SK-N-SH (cell line): ENCODE measurements at regions not wholly inside any gene's neighbourhood (a gene's known extent, or its start where the extent isn't known, plus 50 kb on each side); places are given as distances from the start of the nearest gene placed in this dataset.

Source experiments
- CTCF ChIA-PET: fragments of 300-600, 350-600 bp; formaldehyde crosslinking; extraction: SDS; loops from one replicate; lab custom pipeline; 2021; lab: Yijun Ruan, JAX
- POLR2A ChIA-PET: fragments of 350-600 bp; sonication (Branson Sonifier 250); formaldehyde crosslinking; extraction: SDS; loops from one replicate; lab custom pipeline; 2020; ENCODE audit warnings: antibody characterized with exemption, inconsistent platforms; lab: Yijun Ruan, JAX
- DNase-seq: peaks from one replicate; pipeline ENCODE4 v3.0.0; 2012
- H2AFZ ChIP-seq: fragments of 200-600 bp; sonication (generic); 2 replicates; pipeline ENCODE4 v1.8.1; 2016; ENCODE audit warnings: antibody characterized with exemption, mild to moderate bottlenecking, low read depth
- H3F3A ChIP-seq: fragments of 200-600 bp; sonication (generic); replicated peaks from 2 replicates; pipeline ENCODE3; 2016; ENCODE audit warnings: antibody characterized with exemption, mild to moderate bottlenecking; ENCODE audit not compliant: insufficient read depth
- H3K27ac ChIP-seq, 2 experiments: fragments of 200-500 bp in 1 of 2; fragments of 200-600 bp in 1 of 2; sonication (Bioruptor generic) in 1 of 2; sonication (generic), shearing (Covaris generic) in 1 of 2; 2 replicates each; pipeline versions ENCODE4 v1.5.1 to v1.6.1; 2014 to 2016; ENCODE audit warnings: low read depth in 2 of 2, inconsistent platforms in 1 of 2, low read length in 1 of 2, mild to moderate bottlenecking in 1 of 2, mixed read lengths in 1 of 2
- H3K27me3 ChIP-seq: fragments of 200-600 bp; sonication (generic), shearing (Covaris generic); 2 replicates; pipeline ENCODE4 v1.6.1; 2016; ENCODE audit warnings: mixed run types; ENCODE audit not compliant: insufficient read depth
- H3K36me3 ChIP-seq, 2 experiments: fragments of 200-500 bp in 1 of 2; fragments of 200-600 bp in 1 of 2; sonication (Bioruptor generic) in 1 of 2; sonication (generic) in 1 of 2; replicated peaks in 1 of 2; 2 replicates each; pipeline versions ENCODE3 to v1.5.1; 2014 to 2016; ENCODE audit warnings: low read length in 1 of 2, mild to moderate bottlenecking in 1 of 2; ENCODE audit not compliant: insufficient read depth in 2 of 2, control insufficient read depth in 1 of 2
- H3K4me1 ChIP-seq, 2 experiments: fragments of 200-500 bp in 1 of 2; fragments of 200-600 bp in 1 of 2; sonication (Bioruptor generic) in 1 of 2; sonication (generic), shearing (Covaris generic) in 1 of 2; 2 replicates each; pipeline versions ENCODE4 v1.5.1 to v1.6.1; 2014 to 2016; ENCODE audit warnings: low read depth in 1 of 2, low read length in 1 of 2, mixed run types in 1 of 2; ENCODE audit not compliant: insufficient read depth in 2 of 2, control insufficient read depth in 1 of 2
- H3K4me2 ChIP-seq: fragments of 200-600 bp; sonication (generic), shearing (Covaris generic); 2 replicates; pipeline ENCODE4 v1.6.1; 2017; ENCODE audit warnings: mixed run types
- H3K4me3 ChIP-seq, 2 experiments: fragments of 200-500 bp in 1 of 2; fragments of 200-600 bp in 1 of 2; sonication (Bioruptor generic) in 1 of 2; sonication (generic), shearing (Covaris generic) in 1 of 2; 2 replicates each; pipeline versions ENCODE4 v1.5.1 to v1.8.1; 2014 to 2016; ENCODE audit warnings: low read depth in 2 of 2, inconsistent platforms in 1 of 2, low read length in 1 of 2, mild to moderate bottlenecking in 1 of 2, mixed read lengths in 1 of 2, moderate library complexity in 1 of 2
- H3K79me2 ChIP-seq: fragments of 200-600 bp; sonication (generic); 2 replicates; pipeline ENCODE4 v1.8.1; 2017; ENCODE audit warnings: mild to moderate bottlenecking; ENCODE audit not compliant: insufficient read depth
- H3K9ac ChIP-seq: fragments of 200-600 bp; sonication (generic); 2 replicates; pipeline ENCODE4 v1.6.1; 2017; ENCODE audit warnings: mixed run types
- H3K9me2 ChIP-seq: fragments of 200-600 bp; sonication (generic); 2 replicates; pipeline ENCODE4 v1.6.1; 2017; ENCODE audit warnings: mixed run types
- H3K9me3 ChIP-seq: fragments of 200-600 bp; sonication (generic); 2 replicates; pipeline ENCODE4 v1.6.1; 2017; ENCODE audit warnings: mixed run types, mild to moderate bottlenecking, moderate library complexity
- H4K20me1 ChIP-seq: fragments of 200-600 bp; sonication (generic); 2 replicates; pipeline ENCODE4 v1.6.1; 2017; ENCODE audit warnings: mild to moderate bottlenecking, mixed run types; ENCODE audit not compliant: insufficient read depth
- EP300 ChIP-seq, 2 experiments: IDR thresholded peaks; 2 replicates each; pipeline versions ENCODE4 v1.4.0 to v1.6.1; 2012; ENCODE audit warnings: borderline replicate concordance in 1 of 2, low read depth in 1 of 2, low read length in 1 of 2
- GATA2 ChIP-seq: sonication (generic); formaldehyde crosslinking; IDR thresholded peaks from 2 replicates; pipeline ENCODE4 v1.5.0; 2020; ENCODE audit warnings: mild to moderate bottlenecking, missing genetic modification reagents
- JUND ChIP-seq: IDR thresholded peaks from 2 replicates; pipeline ENCODE4 v1.4.0; 2012
- NFIC ChIP-seq: IDR thresholded peaks from 2 replicates; pipeline ENCODE4 v1.4.0; 2012; ENCODE audit warnings: borderline replicate concordance
- RCOR1 ChIP-seq: fragments of 150-350 bp; IDR thresholded peaks from 2 replicates; pipeline ENCODE4 v1.6.1; 2017; ENCODE audit warnings: antibody characterized with exemption, low read length
- RXRA ChIP-seq: IDR thresholded peaks from 2 replicates; pipeline ENCODE4 v1.4.0; 2012; ENCODE audit warnings: low read depth, mild to moderate bottlenecking, borderline replicate concordance
- SMC3 ChIP-seq: IDR thresholded peaks from 2 replicates; pipeline ENCODE4 v1.6.1; 2012; ENCODE audit warnings: low read depth, low read length, improper control_type of control experiment
- TAF1 ChIP-seq: IDR thresholded peaks from 2 replicates; pipeline ENCODE4 v1.6.1; 2012; ENCODE audit warnings: low read depth, mild to moderate bottlenecking, low read length, moderate library complexity, borderline replicate concordance
- TCF12 ChIP-seq: IDR thresholded peaks from 2 replicates; pipeline ENCODE4 v1.4.0; 2012
- TEAD4 ChIP-seq: IDR thresholded peaks from 2 replicates; pipeline ENCODE4 v1.4.0; 2012; ENCODE audit warnings: mild to moderate bottlenecking, borderline replicate concordance; ENCODE audit not compliant: insufficient read depth
- WGBS: methylation state at CpG from one replicate; pipeline ENCODE4 v1.1.6; 2017; ENCODE audit warnings: low lambda C conversion rate; 5-methylcytosine and 5-hydroxymethylcytosine counted together
- TF ChIP-seq, protein P1 (sequence below): fragments of 150-350 bp; IDR thresholded peaks from 2 replicates; pipeline ENCODE4 v1.6.1; 2017; ENCODE audit warnings: antibody characterized with exemption, low read length, low read depth, borderline replicate concordance
- TF ChIP-seq, protein P2 (sequence below): fragments of 200-600 bp; sonication (generic); IDR thresholded peaks from 2 replicates; pipeline ENCODE4 v1.6.1; 2017; ENCODE audit warnings: antibody characterized with exemption, mild to moderate bottlenecking, moderate library complexity
- TF ChIP-seq, protein P3 (sequence below): IDR thresholded peaks from 2 replicates; pipeline ENCODE4; 2012
- TF ChIP-seq, protein P4 (sequence below): IDR thresholded peaks from 2 replicates; pipeline ENCODE4 v1.6.1; 2012; ENCODE audit warnings: mild to moderate bottlenecking, low read depth, low read length, moderate library complexity

DNA sequence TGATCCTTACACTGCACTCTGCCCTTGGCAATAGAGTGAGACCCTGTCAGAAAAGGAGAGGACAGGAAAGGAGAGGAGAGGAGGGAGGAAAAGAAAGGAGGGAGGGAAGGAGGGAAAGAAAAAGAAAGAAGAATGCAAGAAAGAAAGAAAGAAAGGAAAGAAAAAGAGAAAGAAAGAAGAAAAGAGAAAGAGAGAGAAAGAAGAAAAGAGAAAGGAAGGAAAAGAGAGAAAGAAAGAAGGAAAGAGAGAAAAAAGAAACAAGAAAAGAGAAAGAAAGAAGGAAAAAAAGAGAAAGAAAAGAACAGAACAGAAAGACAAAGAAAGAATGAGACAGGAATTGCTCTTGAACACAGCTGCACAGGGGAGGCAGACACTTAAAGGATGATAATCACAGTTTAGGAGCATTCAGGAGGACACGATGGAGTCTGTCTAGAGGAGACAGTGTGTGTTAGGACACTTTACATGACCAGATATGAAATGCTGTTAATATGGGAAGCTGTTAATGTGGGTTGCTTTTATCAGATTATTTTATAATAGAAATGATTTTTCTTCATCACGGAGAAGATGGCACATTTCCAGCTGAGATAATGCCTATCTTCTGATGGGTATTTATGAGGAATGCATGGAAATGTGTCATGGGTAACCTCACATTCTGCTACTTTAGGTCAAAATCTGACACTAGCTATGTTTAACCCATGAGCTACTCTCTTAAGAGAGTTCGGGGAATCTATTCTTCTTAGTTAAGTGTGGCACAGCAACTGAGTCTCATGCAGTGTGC, 160.5 kb downstream of the BAMBI start:
- Histone ChIP-seq H3K9ac (no peak overlapping the region), H4K20me1 (no peaks in the 10 kb centered on the region), H3K4me3 (no peak overlapping the region), H3K36me3 (no peaks in the 10 kb centered on the region), H3K27ac (peak overlapping the region in 1 of 2 experiments; percentile 51; a peak in 1 of 4 replicates), H2AFZ (no peak overlapping the region), H3K4me1 (peaks cover 5 to 11% of the 10 kb centered on the region in 2 experiments; a peak in 3 of 4 replicates), H3K79me2 (no peaks in the 10 kb centered on the region), H3F3A (peaks cover 17% of the 10 kb centered on the region), H3K9me3 (no peaks in the 10 kb centered on the region), H3K4me2 (no peak overlapping the region), H3K27me3 (no peaks in the 10 kb centered on the region), H3K9me2 (no peaks in the 10 kb centered on the region)
- WGBS: 42% methylated on average over 3 of the region's 3 CpGs
- POLR2A ChIA-PET: no interaction called here
- TF ChIP-seq, protein P1, sequence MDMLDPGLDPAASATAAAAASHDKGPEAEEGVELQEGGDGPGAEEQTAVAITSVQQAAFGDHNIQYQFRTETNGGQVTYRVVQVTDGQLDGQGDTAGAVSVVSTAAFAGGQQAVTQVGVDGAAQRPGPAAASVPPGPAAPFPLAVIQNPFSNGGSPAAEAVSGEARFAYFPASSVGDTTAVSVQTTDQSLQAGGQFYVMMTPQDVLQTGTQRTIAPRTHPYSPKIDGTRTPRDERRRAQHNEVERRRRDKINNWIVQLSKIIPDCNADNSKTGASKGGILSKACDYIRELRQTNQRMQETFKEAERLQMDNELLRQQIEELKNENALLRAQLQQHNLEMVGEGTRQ: no peak
- TF ChIP-seq, protein P2, sequence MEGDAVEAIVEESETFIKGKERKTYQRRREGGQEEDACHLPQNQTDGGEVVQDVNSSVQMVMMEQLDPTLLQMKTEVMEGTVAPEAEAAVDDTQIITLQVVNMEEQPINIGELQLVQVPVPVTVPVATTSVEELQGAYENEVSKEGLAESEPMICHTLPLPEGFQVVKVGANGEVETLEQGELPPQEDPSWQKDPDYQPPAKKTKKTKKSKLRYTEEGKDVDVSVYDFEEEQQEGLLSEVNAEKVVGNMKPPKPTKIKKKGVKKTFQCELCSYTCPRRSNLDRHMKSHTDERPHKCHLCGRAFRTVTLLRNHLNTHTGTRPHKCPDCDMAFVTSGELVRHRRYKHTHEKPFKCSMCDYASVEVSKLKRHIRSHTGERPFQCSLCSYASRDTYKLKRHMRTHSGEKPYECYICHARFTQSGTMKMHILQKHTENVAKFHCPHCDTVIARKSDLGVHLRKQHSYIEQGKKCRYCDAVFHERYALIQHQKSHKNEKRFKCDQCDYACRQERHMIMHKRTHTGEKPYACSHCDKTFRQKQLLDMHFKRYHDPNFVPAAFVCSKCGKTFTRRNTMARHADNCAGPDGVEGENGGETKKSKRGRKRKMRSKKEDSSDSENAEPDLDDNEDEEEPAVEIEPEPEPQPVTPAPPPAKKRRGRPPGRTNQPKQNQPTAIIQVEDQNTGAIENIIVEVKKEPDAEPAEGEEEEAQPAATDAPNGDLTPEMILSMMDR: no peak
- peak; percentile 58 for TF ChIP-seq TCF12
- TF ChIP-seq, protein P3, sequence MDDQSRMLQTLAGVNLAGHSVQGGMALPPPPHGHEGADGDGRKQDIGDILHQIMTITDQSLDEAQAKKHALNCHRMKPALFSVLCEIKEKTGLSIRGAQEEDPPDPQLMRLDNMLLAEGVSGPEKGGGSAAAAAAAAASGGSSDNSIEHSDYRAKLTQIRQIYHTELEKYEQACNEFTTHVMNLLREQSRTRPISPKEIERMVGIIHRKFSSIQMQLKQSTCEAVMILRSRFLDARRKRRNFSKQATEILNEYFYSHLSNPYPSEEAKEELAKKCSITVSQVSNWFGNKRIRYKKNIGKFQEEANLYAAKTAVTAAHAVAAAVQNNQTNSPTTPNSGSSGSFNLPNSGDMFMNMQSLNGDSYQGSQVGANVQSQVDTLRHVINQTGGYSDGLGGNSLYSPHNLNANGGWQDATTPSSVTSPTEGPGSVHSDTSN: peak; percentile 45; the same call in 1 of the 2 replicates
- TF ChIP-seq EP300 (IDR thresholded peaks at IDR 0.05; ENCODE audit: borderline replicate concordance in 1 of 2, low read depth in 1 of 2, low read length in 1 of 2): peak in 1 of 2 experiments; percentile 34; a peak in 1 of 4 replicates
- no peak for TF ChIP-seq TAF1
- TF ChIP-seq TEAD4: peak; percentile 38; the same call in 1 of the 2 replicates
- peak; percentile 79; the same call in 1 of the 2 replicates for TF ChIP-seq RCOR1
- TF ChIP-seq NFIC: peak; percentile 30; the same call in 1 of the 2 replicates
- TF ChIP-seq JUND: peak; percentile 31; the same call in 1 of the 2 replicates
- DNase-seq: no peak
- CTCF ChIA-PET: no interaction called here

DNA sequence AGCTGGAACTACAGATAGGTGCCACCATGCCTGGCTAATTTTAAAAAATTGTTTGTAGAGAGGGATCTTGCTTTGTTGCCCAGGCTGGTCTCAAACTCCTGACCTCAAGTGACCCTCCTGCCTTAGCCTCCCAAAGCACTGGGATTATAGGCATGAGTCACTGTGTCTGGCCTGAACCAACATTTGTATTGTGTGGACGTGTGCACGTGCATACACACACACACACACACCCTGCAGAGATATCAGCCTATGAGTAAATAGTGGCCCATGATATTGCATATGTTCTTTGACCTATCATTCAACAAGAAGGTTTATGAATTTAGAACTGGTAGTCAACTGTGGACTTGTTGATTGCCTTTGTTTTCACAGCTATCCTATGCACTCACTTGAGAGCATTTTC, 161.6 kb downstream of the BAMBI start:
- POLR2A ChIA-PET: no interaction called here
- TF ChIP-seq SMC3 (no peak), TAF1 (no peak), RXRA (no peak), GATA2 (CRISPR knock-in tag) (no peak)
- TF ChIP-seq, protein P4, sequence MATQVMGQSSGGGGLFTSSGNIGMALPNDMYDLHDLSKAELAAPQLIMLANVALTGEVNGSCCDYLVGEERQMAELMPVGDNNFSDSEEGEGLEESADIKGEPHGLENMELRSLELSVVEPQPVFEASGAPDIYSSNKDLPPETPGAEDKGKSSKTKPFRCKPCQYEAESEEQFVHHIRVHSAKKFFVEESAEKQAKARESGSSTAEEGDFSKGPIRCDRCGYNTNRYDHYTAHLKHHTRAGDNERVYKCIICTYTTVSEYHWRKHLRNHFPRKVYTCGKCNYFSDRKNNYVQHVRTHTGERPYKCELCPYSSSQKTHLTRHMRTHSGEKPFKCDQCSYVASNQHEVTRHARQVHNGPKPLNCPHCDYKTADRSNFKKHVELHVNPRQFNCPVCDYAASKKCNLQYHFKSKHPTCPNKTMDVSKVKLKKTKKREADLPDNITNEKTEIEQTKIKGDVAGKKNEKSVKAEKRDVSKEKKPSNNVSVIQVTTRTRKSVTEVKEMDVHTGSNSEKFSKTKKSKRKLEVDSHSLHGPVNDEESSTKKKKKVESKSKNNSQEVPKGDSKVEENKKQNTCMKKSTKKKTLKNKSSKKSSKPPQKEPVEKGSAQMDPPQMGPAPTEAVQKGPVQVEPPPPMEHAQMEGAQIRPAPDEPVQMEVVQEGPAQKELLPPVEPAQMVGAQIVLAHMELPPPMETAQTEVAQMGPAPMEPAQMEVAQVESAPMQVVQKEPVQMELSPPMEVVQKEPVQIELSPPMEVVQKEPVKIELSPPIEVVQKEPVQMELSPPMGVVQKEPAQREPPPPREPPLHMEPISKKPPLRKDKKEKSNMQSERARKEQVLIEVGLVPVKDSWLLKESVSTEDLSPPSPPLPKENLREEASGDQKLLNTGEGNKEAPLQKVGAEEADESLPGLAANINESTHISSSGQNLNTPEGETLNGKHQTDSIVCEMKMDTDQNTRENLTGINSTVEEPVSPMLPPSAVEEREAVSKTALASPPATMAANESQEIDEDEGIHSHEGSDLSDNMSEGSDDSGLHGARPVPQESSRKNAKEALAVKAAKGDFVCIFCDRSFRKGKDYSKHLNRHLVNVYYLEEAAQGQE: no peak
- TF ChIP-seq, protein P2: no peak

More for the DNA sequence above, 161.6 kb downstream of the BAMBI start:
- Histone ChIP-seq H3K9ac (no peak overlapping the region), H3K27me3 (no peaks in the 10 kb centered on the region), H4K20me1 (no peaks in the 10 kb centered on the region), H3K27ac (peak overlapping the region in 1 of 2 experiments; percentile 25; a peak in 1 of 4 replicates), H3K36me3 (no peaks in the 10 kb centered on the region), H3F3A (peaks cover 17% of the 10 kb centered on the region), H3K79me2 (no peaks in the 10 kb centered on the region), H3K4me3 (no peak overlapping the region), H3K4me2 (no peak overlapping the region), H3K9me3 (no peaks in the 10 kb centered on the region), H2AFZ (no peak overlapping the region), H3K4me1 (peaks cover 3 to 11% of the 10 kb centered on the region in 2 experiments; a peak in 3 of 4 replicates), H3K9me2 (no peaks in the 10 kb centered on the region)
- 74% methylated on average over 2 of the region's 2 CpGs for WGBS
- DNase-seq: no peak
- CTCF ChIA-PET: interaction anchor here (0.8 kb wide), 1 partner anchor 290 kb away, joined by 3 read pairs; no protein-coding TSS in a partner anchor
